ENCODE measurements at regions not wholly inside any gene's neighbourhood (a gene's known extent, or its start where the extent isn't known, plus 50 kb on each side); places are given as distances from the start of the nearest gene placed in this dataset.

DNA sequence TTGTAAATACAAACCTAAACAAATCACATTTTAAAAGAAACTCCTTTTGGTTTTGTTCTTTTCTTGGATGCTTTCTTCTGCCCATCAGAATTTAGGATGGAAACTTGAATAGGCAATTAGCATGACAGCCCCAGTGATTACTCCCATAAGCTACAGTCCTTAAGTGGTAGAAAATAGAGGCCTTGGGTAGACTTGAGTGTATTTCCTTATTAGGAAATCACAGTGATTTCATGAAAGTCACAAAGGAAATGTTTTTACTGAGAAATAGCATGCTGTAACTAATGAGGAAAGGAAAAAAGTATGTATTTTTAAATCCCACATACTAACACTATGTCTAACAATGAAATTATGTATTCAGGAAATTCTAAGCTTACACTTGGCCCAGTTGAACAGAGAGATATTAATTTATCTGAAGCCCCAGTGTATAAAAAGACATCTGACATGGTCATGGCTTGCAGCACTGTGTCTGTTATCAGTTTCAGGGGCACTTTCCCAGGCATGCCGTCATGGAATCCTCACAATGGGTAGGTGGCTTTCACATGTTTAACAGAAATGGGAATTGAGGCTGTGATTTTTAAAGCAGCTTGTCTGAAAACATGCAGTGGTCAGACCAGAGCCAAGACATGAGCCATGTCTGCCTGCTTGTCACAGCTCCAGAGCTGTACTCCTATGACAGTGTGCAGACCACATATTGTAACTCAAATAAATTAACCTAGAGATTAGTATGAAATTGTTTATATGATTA, 79.7 kb upstream of the TRIB2 start:
- in situ Hi-C loops (cut with MboI; ENCODE audit: low pct_unique_long_range_greater_than_20kb in 2 of 9, low sequenced_read_pairs in 9 of 9, unreplicated experiment in 9 of 9), result no loop called here
- no peak overlapping the region for H3K27ac ChIP-seq
- no peak for ATAC-seq (replicated peaks in 6 of 8)
- 0 to 100% (median 30%) methylated on average over 1 of the region's 1 CpG; no CpG with 5 or more reads in 3 of the 10 experiments for WGBS, 10 experiments
- no peak overlapping the region for H3K4me3 ChIP-seq
- H3K4me1 ChIP-seq (replicated peaks in 1 of 2), result no peaks in the 10 kb centered on the region

GRCh38 chr2:12637754-12638153, 79.0 kb upstream of the TRIB2 start:
- Histone ChIP-seq H3K27ac (no peak overlapping the region), H3K4me3 (no peak overlapping the region), H3K4me1 (replicated peaks in 1 of 2) (no peaks in the 10 kb centered on the region)
- WGBS, 10 experiments, result 20 to 100% (median 83%) methylated on average over 1 of the region's 1 CpG; no CpG with 5 or more reads in 2 of the 10 experiments
- in situ Hi-C loops (cut with MboI; ENCODE audit: low pct_unique_long_range_greater_than_20kb in 2 of 9, low sequenced_read_pairs in 9 of 9, unreplicated experiment in 9 of 9), result no loop called here
- no peak for ATAC-seq (replicated peaks in 6 of 8)

DNA sequence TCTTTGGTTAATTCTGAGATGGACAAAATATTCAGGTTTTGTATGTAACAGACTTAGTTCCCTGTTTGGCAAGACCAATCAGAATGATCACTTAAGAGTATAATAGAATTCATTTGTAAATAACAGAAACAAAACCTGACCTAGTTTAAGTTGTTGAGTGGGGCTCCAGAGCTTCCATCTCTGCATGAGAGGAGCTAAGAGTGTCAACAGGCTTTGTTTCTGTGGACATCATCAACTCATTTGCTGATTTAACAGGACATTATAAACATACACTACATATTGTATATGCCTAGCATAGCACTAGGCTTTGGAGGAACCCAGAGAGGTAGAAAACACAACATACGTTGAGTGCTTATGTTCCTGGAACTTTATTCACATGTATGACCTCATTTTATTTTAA, 75.3 kb upstream of the TRIB2 start:
- no peaks in the 10 kb centered on the region for H3K4me1 ChIP-seq (replicated peaks in 1 of 2)
- 43 to 100% (median 86%) methylated on average over 1 of the region's 1 CpG; no CpG with 5 or more reads in 4 of the 10 experiments for WGBS, 10 experiments
- in situ Hi-C loops (cut with MboI; ENCODE audit: low pct_unique_long_range_greater_than_20kb in 2 of 9, low sequenced_read_pairs in 9 of 9, unreplicated experiment in 9 of 9), result no loop called here
- ATAC-seq (replicated peaks in 6 of 8), result no peak
- H3K27ac ChIP-seq, result no peak overlapping the region
- H3K4me3 ChIP-seq, result no peak overlapping the region

DNA sequence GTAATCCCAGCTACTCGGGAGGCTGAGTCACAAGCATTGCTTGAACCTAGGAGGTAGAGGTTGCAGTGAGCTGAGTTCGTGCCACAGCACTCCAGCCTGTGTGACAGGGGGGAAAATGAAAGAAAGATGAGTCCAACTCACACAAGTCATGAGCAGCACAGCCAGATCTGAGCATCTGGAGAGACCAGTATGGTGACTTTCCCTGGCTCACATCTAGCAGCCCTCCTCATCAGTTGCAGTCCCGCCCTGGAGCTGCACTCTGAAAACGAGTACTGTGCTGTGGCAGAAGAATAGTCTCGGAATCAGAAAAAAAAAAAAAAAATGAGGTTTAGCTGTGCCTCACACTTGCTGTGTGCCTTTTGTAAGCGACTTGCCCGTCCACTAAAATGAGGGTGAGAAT, 74.4 kb upstream of the TRIB2 start:
- in situ Hi-C loops (cut with MboI; ENCODE audit: low pct_unique_long_range_greater_than_20kb in 2 of 9, low sequenced_read_pairs in 9 of 9, unreplicated experiment in 9 of 9), result no loop called here
- no peaks in the 10 kb centered on the region for H3K4me1 ChIP-seq (replicated peaks in 1 of 2)
- no peak for ATAC-seq (replicated peaks in 6 of 8)
- WGBS, 10 experiments, result 40 to 100% (median 74%) methylated on average over 1 to 5 of the region's 7 CpGs; no CpG with 5 or more reads in 1 of the 10 experiments
- H3K27ac ChIP-seq, result no peak overlapping the region
- H3K4me3 ChIP-seq, result no peak overlapping the region

DNA sequence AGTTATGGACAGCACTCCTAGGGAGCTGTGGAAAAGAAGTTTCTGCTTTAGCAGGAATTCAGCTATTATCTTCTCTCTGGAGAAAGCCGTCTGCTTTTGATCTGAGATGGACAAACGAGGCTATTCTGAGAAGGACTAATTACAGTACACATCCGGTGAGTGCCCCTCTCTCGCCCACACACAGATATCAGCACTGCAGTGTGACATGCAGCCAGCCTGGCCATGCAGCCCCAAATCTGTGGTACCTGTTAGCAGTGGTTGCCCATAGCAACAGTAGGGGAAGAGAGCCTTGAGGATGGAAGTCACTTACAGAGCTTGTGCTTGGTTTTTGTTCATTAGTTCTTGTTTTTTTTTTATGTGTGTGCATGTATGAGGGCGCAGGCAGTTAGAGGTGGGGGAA, 73.9 kb upstream of the TRIB2 start:
- H3K27ac ChIP-seq, result no peak overlapping the region
- peak in 3 of 8 experiments; percentile 40 to 55 (median 48) for ATAC-seq (replicated peaks in 6 of 8)
- in situ Hi-C loops (cut with MboI; ENCODE audit: low pct_unique_long_range_greater_than_20kb in 2 of 9, low sequenced_read_pairs in 9 of 9, unreplicated experiment in 9 of 9), result no loop called here
- H3K4me3 ChIP-seq, result no peak overlapping the region
- H3K4me1 ChIP-seq (replicated peaks in 1 of 2), result no peaks in the 10 kb centered on the region
- 44 to 100% (median 80%) methylated on average over 1 to 5 of the region's 5 CpGs; no CpG with 5 or more reads in 3 of the 10 experiments for WGBS, 10 experiments

- H3K4me1 ChIP-seq (replicated peaks in 1 of 2), result no peaks in the 10 kb centered on the region
- no peak overlapping the region for H3K27ac ChIP-seq
- 60 to 100% (median 79%) methylated on average over 1 to 10 of the region's 10 CpGs; no CpG with 5 or more reads in 2 of the 10 experiments for WGBS, 10 experiments
- H3K4me3 ChIP-seq, result no peak overlapping the region
- in situ Hi-C loops (cut with MboI; ENCODE audit: low pct_unique_long_range_greater_than_20kb in 2 of 9, low sequenced_read_pairs in 9 of 9, unreplicated experiment in 9 of 9), result no loop called here
- ATAC-seq (replicated peaks in 6 of 8), result no peak
Measured at GRCh38 chr2:12649602-12650400, 66.9 kb upstream of the TRIB2 start.

DNA sequence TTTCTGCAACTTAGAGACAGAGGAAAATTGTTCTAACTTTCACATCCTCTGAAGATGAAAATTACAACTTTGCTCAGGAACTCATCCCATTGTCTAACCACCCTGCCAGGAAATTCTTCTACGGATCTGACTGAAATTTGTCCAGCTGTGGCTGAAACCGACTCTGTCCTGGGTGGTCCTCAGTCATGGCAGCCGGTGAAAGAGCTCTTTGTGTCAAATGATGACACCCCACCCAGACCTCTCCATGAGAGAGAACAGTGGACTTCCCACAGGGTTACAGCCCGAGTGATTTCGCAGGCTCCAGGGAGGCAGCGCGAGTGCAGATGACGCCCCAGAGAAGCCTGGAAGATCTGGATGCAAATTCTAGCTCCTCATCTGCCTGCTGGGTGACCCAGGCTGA, 65.1 kb upstream of the TRIB2 start:
- Histone ChIP-seq H3K4me1 (replicated peaks in 1 of 2) (no peaks in the 10 kb centered on the region), H3K27ac (no peak overlapping the region), H3K4me3 (no peak overlapping the region)
- no peak for ATAC-seq (replicated peaks in 6 of 8)
- in situ Hi-C loops (cut with MboI; ENCODE audit: low pct_unique_long_range_greater_than_20kb in 2 of 9, low sequenced_read_pairs in 9 of 9, unreplicated experiment in 9 of 9), result no loop called here
- WGBS, 10 experiments, result 21 to 100% (median 83%) methylated on average over 1 to 6 of the region's 8 CpGs; no CpG with 5 or more reads in 4 of the 10 experiments

GRCh38 chr2:12652723-12653122, 64.0 kb upstream of the TRIB2 start:
- Histone ChIP-seq H3K4me1 (replicated peaks in 1 of 2) (no peaks in the 10 kb centered on the region), H3K4me3 (no peak overlapping the region), H3K27ac (no peak overlapping the region)
- in situ Hi-C loops (cut with MboI; ENCODE audit: low pct_unique_long_range_greater_than_20kb in 2 of 9, low sequenced_read_pairs in 9 of 9, unreplicated experiment in 9 of 9), result no loop called here
- WGBS, 10 experiments, result 20 to 100% methylated on average over 1 to 4 of the region's 9 CpGs; no CpG with 5 or more reads in 8 of the 10 experiments
- ATAC-seq (replicated peaks in 6 of 8), result no peak

DNA sequence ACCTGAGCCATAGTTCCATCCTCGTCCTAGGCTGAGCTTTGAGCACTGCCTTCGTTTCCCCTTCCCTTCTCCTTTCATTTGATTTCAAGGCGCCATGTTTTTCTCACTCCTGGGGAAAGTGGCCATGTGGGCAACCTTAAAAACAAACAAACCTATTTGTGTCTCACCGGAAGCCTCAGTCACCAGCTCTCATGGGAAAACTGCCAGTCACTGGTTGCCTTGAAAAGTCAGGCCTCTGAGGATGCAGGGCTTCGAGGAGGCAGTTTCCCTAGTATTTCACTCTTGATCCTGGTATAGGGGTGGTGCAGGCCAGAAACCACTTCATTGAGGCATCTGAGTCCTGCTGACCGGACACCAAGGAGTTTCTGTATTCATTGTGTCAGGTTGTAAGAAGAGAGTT, 59.2 kb upstream of the TRIB2 start:
- Histone ChIP-seq H3K4me3 (no peak overlapping the region), H3K4me1 (replicated peaks in 1 of 2) (no peaks in the 10 kb centered on the region), H3K27ac (no peak overlapping the region)
- 50 to 93% (median 77%) methylated on average over 1 to 5 of the region's 6 CpGs for WGBS, 10 experiments
- ATAC-seq (replicated peaks in 6 of 8), result no peak
- in situ Hi-C loops (cut with MboI; ENCODE audit: low pct_unique_long_range_greater_than_20kb in 2 of 9, low sequenced_read_pairs in 9 of 9, unreplicated experiment in 9 of 9), result no loop called here

GRCh38 chr2:12658310-12658945, 58.3 kb upstream of the TRIB2 start:
- Histone ChIP-seq H3K27ac (no peak overlapping the region), H3K4me3 (no peak overlapping the region), H3K4me1 (replicated peaks in 1 of 2) (no peaks in the 10 kb centered on the region)
- in situ Hi-C loops (cut with MboI; ENCODE audit: low pct_unique_long_range_greater_than_20kb in 2 of 9, low sequenced_read_pairs in 9 of 9, unreplicated experiment in 9 of 9), result no loop called here
- 78 to 96% (median 86%) methylated on average over 1 to 3 of the region's 3 CpGs; no CpG with 5 or more reads in 1 of the 10 experiments for WGBS, 10 experiments
- no peak for ATAC-seq (replicated peaks in 6 of 8)

DNA sequence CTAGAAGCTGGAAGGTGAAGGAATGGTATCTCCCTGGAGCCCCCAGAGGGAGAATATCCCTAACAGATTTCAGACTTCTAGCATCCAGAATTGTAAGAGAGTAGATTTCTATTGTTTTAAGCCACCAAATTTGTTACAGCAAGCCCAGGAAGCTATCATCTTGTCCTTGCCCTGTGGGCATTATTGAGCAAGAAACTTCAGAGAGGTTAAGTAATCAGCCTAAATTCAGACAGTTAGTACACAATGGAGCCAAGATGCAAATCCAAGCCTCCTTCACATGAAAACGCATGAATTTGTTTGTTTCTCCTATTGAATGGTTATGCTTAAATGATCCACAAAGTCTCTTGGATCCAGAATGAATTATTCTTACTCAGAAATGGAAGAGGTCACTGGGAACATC, 55.2 kb upstream of the TRIB2 start:
- in situ Hi-C loops (cut with MboI; ENCODE audit: low pct_unique_long_range_greater_than_20kb in 2 of 9, low sequenced_read_pairs in 9 of 9, unreplicated experiment in 9 of 9), result no loop called here
- 0 to 83% (median 9%) methylated on average over 1 of the region's 1 CpG; no CpG with 5 or more reads in 3 of the 10 experiments for WGBS, 10 experiments
- ATAC-seq (replicated peaks in 6 of 8), result peak in 2 of 8 experiments; percentile 55 to 76
- no peak overlapping the region for H3K27ac ChIP-seq
- no peak overlapping the region for H3K4me3 ChIP-seq
- no peaks in the 10 kb centered on the region for H3K4me1 ChIP-seq (replicated peaks in 1 of 2)

DNA sequence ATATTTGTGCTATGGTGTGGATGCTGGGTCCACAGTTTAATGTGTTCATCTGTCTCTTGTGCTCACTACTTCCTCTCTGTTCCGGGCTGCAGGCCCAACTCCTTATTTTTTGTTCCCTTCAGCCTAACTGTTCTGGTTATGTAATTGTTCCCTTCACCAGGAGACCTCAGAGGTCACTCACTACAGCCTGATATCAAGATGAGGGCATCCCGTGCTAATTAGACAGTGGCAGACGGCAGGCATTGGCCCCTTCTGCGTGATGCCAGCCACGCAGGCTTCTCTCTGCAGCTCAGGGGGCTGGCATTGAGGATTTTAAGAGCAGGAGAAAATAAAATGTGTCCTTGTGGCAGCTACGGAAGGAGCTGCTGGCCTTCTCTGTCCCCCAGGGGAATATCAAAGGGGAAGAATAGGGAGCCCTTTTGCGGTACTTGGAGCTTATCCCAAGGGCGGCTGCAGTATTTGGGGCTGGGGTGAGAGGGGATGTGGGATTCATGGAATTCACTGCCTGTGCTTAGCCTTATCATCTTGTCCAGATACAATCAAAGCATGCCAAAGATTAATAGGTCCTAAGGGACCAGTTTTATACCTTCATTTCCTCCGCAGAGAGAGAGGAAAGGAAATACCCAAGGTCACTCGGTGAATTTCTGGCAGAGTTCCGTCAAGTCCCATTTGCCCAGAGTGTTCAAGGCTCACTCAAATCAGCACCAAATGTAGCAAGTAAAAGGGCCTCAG, 53.3 kb upstream of the TRIB2 start:
- Histone ChIP-seq H3K4me1 (replicated peaks in 1 of 2) (no peaks in the 10 kb centered on the region), H3K27ac (no peak overlapping the region), H3K4me3 (no peak overlapping the region)
- 78 to 100% (median 93%) methylated on average over 2 to 8 of the region's 11 CpGs; no CpG with 5 or more reads in 1 of the 10 experiments for WGBS, 10 experiments
- ATAC-seq (replicated peaks in 6 of 8), result no peak
- in situ Hi-C loops (cut with MboI; ENCODE audit: low pct_unique_long_range_greater_than_20kb in 2 of 9, low sequenced_read_pairs in 9 of 9, unreplicated experiment in 9 of 9), result no loop called here

DNA sequence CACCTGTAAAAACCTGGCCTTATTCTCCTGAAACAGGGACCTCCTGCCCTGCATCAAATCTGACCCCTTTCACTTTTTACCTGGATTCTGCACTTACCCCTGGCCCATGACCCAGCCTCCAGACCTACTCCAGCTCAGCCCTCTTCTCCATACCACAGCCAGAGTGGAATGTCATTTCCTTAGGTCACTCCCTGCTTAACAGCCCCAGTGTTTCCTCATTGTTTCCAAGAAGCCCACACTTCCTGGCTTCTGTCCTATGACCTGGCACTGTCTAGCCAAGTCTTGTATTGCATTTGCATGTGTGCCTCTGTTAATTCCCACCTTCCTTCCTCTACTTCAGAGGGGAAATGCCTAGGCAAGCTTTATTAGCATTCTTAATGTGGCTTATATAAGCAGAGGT, 51.4 kb upstream of the TRIB2 start:
- ATAC-seq (replicated peaks in 6 of 8), result peak in 1 of 8 experiments; percentile 42
- in situ Hi-C loops (cut with MboI; ENCODE audit: low pct_unique_long_range_greater_than_20kb in 2 of 9, low sequenced_read_pairs in 9 of 9, unreplicated experiment in 9 of 9), result no loop called here
- Histone ChIP-seq H3K4me3 (no peak overlapping the region), H3K27ac (no peak overlapping the region), H3K4me1 (replicated peaks in 1 of 2) (no peaks in the 10 kb centered on the region)

All from motor neuron (in vitro differentiated cells).